Tibial artery (tissue), 4 donors: ENCODE measurements at regions not wholly inside any gene's neighbourhood (a gene's known extent, or its start where the extent isn't known, plus 50 kb on each side); places are given as distances from the start of the nearest gene placed in this dataset.

ENCODE experiments used
- DNase-seq, 2 donors: peaks; one replicate each; pipeline ENCODE4 v3.0.0-alpha.2; 2019
- H3K27ac ChIP-seq, 2 donors: fragments of 200-600 bp; sonication (generic) in 1 of 2; 1 replicate in 1 of 2; 2 replicates in 1 of 2; pipeline ENCODE4 v1.5.1; 2018 to 2019; ENCODE audit warnings: mild to moderate bottlenecking in 1 of 2
- H3K27me3 ChIP-seq, 2 donors: fragments of 200-600 bp; sonication (generic) in 1 of 2; one replicate each; pipeline versions ENCODE4 v1.5.1 to v1.6.0; 2016 to 2019
- H3K36me3 ChIP-seq, 3 donors: fragments of 200-600 bp; sonication (generic) in 2 of 3; one replicate each; pipeline ENCODE4 v1.5.1; 2016 to 2019; ENCODE audit warnings: mild to moderate bottlenecking in 2 of 3
- H3K4me1 ChIP-seq, 4 donors: fragments of 200-600 bp; sonication (generic) in 2 of 4; 1 replicate in 3 of 4; 2 replicates in 1 of 4; pipeline ENCODE4 v1.5.1; 2016 to 2019
- H3K4me3 ChIP-seq, 2 donors: fragments of 200-600 bp; sonication (generic) in 1 of 2; 1 replicate in 1 of 2; 2 replicates in 1 of 2; pipeline ENCODE4 v1.5.1; 2018 to 2019; ENCODE audit warnings: mild to moderate bottlenecking in 2 of 2
- H3K9me3 ChIP-seq, 3 donors: fragments of 200-600 bp; sonication (generic) in 1 of 3; one replicate each; pipeline ENCODE4 v1.5.1; 2016 to 2019
- CTCF ChIP-seq, 2 experiments: fragments of 200-600 bp in 1 of 2; fragments of 450-650 bp in 1 of 2; IDR thresholded peaks; one replicate each; pipeline ENCODE4 v1.5.1; 2017 to 2019; ENCODE audit warnings: antibody characterized with exemption in 2 of 2, mild to moderate bottlenecking in 1 of 2, moderate library complexity in 1 of 2
- intact Hi-C: fragments of 100-400 bp; cut with DNase I; formaldehyde crosslinking; loops from one replicate; pipeline ENCODE4 v1.15.0; 2023; ENCODE audit warnings: low total_unique reads

- DNase-seq, result no peak
These were observed 827.6 kb downstream of the RNF144A start for GRCh38 chr2:7744827-7745226.

GRCh38 chr2:7745369-7745768 lies 828.2 kb downstream of the RNF144A start:
- no peak for TF ChIP-seq CTCF (IDR thresholded peaks at IDR 0.05)
- H3K4me1 ChIP-seq, result no peaks in the 10 kb centered on the region
- no peaks in the 10 kb centered on the region for H3K27me3 ChIP-seq
- no peaks in the 10 kb centered on the region for H3K36me3 ChIP-seq
- H3K27ac ChIP-seq, result no peak overlapping the region
- DNase-seq, result no peak
- intact Hi-C loops, result no loop called here
- H3K4me3 ChIP-seq, result no peak overlapping the region
- no peaks in the 10 kb centered on the region for H3K9me3 ChIP-seq

More at GRCh38 chr2:7744827-7745226, 827.6 kb downstream of the RNF144A start:
- Histone ChIP-seq H3K4me1 (no peaks in the 10 kb centered on the region), H3K4me3 (no peak overlapping the region), H3K27me3 (no peaks in the 10 kb centered on the region), H3K9me3 (no peaks in the 10 kb centered on the region), H3K36me3 (no peaks in the 10 kb centered on the region), H3K27ac (no peak overlapping the region)
- intact Hi-C loops, result no loop called here
- no peak for TF ChIP-seq CTCF (IDR thresholded peaks at IDR 0.05)

GRCh38 chr2:7748717-7749415 lies 831.7 kb downstream of the RNF144A start:
- Histone ChIP-seq H3K9me3 (peaks cover 0 to 7% (median 6%) of the 10 kb centered on the region in 3 donors), H3K4me1 (no peaks in the 10 kb centered on the region), H3K27ac (no peak overlapping the region), H3K27me3 (no peaks in the 10 kb centered on the region), H3K4me3 (no peak overlapping the region), H3K36me3 (no peaks in the 10 kb centered on the region)
- DNase-seq, result no peak
- intact Hi-C loops, result no loop called here
- no peak for TF ChIP-seq CTCF (IDR thresholded peaks at IDR 0.05)

GRCh38 chr2:7749895-7750559 lies 832.8 kb downstream of the RNF144A start:
- H3K27me3 ChIP-seq, result no peaks in the 10 kb centered on the region

GRCh38 chr2:7752291-7752690 lies 835.1 kb downstream of the RNF144A start:
- no peak overlapping the region for H3K4me3 ChIP-seq
- H3K36me3 ChIP-seq, result no peaks in the 10 kb centered on the region
- H3K9me3 ChIP-seq, result peaks cover 0 to 16% (median 15%) of the 10 kb centered on the region in 3 donors
- no peak for TF ChIP-seq CTCF (IDR thresholded peaks at IDR 0.05)
- intact Hi-C loops, result no loop called here
- H3K27ac ChIP-seq, result no peak overlapping the region
- H3K4me1 ChIP-seq, result no peaks in the 10 kb centered on the region
- H3K27me3 ChIP-seq, result no peaks in the 10 kb centered on the region
- DNase-seq, result no peak

More at GRCh38 chr2:7749895-7750559, 832.8 kb downstream of the RNF144A start:
- no peak overlapping the region for H3K4me3 ChIP-seq
- DNase-seq, result no peak
- no peaks in the 10 kb centered on the region for H3K36me3 ChIP-seq
- peaks cover 0 to 15% (median 12%) of the 10 kb centered on the region in 3 donors for H3K9me3 ChIP-seq
- intact Hi-C loops, result no loop called here
- no peak for TF ChIP-seq CTCF (IDR thresholded peaks at IDR 0.05)
- H3K27ac ChIP-seq, result no peak overlapping the region
- no peaks in the 10 kb centered on the region for H3K4me1 ChIP-seq
